ENCODE measurements at regions not wholly inside any gene's neighbourhood (a gene's known extent, or its start where the extent isn't known, plus 50 kb on each side); places are given as distances from the start of the nearest gene placed in this dataset.
"Not testable (repeated sequence)": the region's sequence is repeated elsewhere in the genome, so short reads cannot be mapped to it uniquely, and the experiment has no call there.

DNA sequence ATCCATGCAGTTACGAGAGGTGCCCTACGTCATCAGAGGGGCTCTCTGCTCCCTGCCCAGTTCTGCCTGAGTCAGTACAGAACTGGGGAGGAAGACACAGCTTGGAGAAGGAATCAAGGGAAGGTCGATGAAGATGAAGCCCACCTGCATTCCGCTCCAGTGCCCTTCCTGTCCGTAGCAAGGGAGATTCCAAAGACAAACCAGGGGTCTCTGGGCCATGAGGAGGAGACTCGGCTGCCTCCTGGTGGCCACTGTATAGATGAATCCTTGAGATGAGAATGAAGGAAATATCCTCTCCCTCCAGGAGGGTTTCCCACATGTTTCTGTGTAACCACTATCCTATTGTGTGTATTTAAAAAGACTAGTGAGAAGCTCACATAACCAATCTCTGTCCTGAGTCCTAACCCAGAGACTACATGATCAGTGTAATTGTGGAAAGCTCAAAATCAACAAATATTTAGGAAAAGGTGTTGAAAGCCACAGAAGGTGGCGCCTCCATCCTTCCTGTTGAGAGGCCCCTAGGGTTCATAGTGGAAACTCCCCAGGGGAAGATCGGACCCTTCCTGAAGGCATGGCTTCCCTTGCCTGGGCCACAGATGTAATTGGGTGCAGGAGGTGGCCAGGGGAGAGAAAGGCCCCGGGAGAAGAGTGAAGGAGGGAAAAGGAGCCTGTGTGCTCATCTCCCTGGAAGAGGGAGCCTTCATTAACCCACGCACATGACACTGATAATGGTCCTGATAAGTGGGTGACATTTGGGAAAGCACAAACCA is 67.0 kb upstream of the LYZL2 start:
- TF ChIP-seq, protein P1, sequence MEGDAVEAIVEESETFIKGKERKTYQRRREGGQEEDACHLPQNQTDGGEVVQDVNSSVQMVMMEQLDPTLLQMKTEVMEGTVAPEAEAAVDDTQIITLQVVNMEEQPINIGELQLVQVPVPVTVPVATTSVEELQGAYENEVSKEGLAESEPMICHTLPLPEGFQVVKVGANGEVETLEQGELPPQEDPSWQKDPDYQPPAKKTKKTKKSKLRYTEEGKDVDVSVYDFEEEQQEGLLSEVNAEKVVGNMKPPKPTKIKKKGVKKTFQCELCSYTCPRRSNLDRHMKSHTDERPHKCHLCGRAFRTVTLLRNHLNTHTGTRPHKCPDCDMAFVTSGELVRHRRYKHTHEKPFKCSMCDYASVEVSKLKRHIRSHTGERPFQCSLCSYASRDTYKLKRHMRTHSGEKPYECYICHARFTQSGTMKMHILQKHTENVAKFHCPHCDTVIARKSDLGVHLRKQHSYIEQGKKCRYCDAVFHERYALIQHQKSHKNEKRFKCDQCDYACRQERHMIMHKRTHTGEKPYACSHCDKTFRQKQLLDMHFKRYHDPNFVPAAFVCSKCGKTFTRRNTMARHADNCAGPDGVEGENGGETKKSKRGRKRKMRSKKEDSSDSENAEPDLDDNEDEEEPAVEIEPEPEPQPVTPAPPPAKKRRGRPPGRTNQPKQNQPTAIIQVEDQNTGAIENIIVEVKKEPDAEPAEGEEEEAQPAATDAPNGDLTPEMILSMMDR (IDR thresholded peaks at IDR 0.05): not testable (repeated sequence)
- TF ChIP-seq POLR2AphosphoS5 (IDR thresholded peaks at IDR 0.05): not testable (repeated sequence)
